ENCODE measurements at regions not wholly inside any gene's neighbourhood (a gene's known extent, or its start where the extent isn't known, plus 50 kb on each side); places are given as distances from the start of the nearest gene placed in this dataset.

DNA sequence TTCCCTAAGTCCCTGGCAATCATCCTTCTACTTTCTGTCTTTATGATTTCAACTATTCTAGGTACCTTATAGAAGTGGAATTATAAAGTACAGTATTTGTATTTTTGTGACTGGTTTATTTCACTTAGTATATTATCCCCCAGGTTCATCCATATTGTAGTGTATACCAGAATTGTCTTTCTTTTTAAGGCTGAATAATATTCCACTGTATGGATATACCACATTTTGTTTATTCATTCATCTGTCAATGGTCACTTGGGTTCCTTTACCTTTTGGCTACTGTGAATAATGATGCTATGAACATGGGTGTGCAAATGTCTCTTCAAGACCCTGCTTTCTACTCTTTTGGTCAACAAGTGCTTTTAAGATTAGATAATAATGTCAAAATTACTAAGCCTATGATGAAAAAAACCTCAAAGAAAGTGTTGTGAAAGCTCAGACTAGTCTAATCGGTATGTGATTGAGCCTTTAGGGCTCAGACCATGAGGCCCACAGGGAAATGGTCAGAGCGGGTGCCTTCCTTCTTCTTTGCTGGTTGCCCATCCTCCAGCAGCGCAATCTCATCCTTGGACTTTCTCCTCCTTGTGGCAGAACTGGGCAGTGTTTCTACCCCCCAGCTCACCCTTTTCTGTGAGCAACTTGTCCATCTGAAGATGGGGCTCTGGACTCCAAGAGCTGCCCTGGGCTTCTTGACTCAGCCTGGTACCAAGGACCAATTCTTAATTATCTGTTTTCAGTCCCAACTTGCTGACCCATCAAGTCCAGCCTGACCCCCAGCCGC lies 105.4 kb downstream of the TTC8 start:
- TF ChIP-seq, protein P1, sequence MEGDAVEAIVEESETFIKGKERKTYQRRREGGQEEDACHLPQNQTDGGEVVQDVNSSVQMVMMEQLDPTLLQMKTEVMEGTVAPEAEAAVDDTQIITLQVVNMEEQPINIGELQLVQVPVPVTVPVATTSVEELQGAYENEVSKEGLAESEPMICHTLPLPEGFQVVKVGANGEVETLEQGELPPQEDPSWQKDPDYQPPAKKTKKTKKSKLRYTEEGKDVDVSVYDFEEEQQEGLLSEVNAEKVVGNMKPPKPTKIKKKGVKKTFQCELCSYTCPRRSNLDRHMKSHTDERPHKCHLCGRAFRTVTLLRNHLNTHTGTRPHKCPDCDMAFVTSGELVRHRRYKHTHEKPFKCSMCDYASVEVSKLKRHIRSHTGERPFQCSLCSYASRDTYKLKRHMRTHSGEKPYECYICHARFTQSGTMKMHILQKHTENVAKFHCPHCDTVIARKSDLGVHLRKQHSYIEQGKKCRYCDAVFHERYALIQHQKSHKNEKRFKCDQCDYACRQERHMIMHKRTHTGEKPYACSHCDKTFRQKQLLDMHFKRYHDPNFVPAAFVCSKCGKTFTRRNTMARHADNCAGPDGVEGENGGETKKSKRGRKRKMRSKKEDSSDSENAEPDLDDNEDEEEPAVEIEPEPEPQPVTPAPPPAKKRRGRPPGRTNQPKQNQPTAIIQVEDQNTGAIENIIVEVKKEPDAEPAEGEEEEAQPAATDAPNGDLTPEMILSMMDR (IDR thresholded peaks at IDR 0.05; ENCODE audit: low read depth, low read length, missing control alignments) = no peak
- in situ Hi-C loops (cut with HindIII; ENCODE audit: low sequenced_read_pairs) = no loop called here
- no peak for DNase-seq (ENCODE audit: low read depth)
- no peak overlapping the region for H3K4me3 ChIP-seq (ENCODE audit: low read depth, low read length)

DNA sequence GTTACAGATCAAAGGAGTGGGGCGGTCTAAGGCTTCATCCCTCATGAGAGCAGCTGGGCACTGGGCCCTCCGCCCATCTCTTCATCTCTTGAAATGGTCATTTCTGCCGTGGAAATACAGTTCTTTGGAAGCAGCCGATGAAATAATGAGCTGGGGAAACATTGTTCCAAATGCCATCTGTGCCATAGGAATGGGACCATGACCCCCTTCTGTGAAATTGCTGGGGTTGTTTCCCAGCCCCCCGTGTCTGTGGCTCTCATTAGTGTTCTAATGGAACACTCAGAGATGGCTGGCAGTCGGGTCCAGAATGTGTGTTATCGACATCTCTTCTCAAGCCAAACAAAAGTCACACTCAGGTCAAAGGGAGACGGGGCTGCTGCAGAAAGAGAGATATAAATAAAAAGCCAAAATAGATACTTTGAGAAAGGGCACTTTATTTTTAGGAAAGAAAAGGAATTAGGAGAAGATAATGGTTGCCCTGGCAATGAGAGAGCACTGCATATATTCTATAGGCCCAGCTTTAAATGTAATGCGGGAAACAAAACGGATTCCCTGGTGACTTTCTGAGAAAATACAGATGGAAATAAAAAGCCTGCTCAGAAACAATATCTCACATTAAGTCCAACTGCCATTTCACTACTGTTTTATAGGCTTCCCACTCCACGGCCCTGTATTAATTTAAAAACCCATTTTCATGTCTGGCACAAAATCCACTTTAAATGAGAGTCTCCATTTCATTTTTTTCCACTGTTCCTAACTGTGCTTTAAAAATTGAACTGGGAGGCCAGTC lies 107.1 kb downstream of the TTC8 start:
- DNase-seq (ENCODE audit: low read depth) = no peak
- TF ChIP-seq, protein P1 (IDR thresholded peaks at IDR 0.05; ENCODE audit: low read depth, low read length, missing control alignments) = no peak
- in situ Hi-C loops (cut with HindIII; ENCODE audit: low sequenced_read_pairs) = no loop called here
- no peak overlapping the region for H3K4me3 ChIP-seq (ENCODE audit: low read depth, low read length)

DNA sequence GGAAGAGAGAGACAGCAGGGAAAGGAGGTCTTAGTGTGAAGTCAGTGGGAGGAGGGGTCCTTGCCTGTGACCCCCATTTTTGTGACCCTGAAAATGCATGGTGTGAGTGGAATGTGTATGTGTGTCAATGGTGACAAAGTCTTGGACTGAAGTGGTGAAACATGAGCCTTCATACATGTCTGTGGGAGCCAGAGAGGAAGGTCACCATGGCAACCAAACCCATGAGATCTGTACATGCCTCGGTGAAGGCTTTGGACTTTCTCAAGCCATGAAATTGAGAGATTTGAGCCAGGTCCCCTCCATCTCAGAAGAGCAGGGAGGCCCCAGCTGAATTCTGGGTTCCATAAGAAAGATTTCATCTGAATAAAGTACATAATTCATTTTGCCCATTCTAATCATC lies 108.7 kb downstream of the TTC8 start:
- TF ChIP-seq, protein P1 (IDR thresholded peaks at IDR 0.05; ENCODE audit: low read depth, low read length, missing control alignments) = no peak
- in situ Hi-C loops (cut with HindIII; ENCODE audit: low sequenced_read_pairs) = no loop called here

DNA sequence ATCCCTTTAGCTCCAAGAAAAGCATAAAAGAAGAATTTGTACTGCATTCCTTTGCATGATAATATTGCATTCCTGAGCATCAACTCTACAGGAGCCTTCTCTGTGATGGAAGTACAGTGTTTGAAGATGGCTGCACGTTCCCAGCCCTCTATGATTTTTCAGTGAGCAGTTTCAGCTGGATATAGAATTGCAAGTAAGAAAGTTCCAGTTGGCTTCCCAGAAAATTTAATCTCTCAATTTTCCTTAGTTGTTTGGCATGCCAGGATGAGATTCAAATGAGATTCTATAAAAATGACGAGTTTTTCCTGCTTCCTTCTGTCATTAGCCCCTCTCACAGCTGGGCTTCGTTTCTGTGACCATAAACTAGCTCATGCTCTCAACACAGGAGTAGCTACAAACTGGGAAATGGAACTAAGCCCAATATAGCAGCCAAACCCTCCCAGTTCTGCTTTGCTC lies 109.9 kb downstream of the TTC8 start:
- no peak overlapping the region for H3K4me3 ChIP-seq (ENCODE audit: low read depth, low read length)
- peak; percentile 8 for DNase-seq (ENCODE audit: low read depth)
- in situ Hi-C loops (cut with HindIII; ENCODE audit: low sequenced_read_pairs) = no loop called here
- TF ChIP-seq, protein P1 (IDR thresholded peaks at IDR 0.05; ENCODE audit: low read depth, low read length, missing control alignments) = no peak

More for the DNA sequence above, 108.7 kb downstream of the TTC8 start:
- no peak overlapping the region for H3K4me3 ChIP-seq (ENCODE audit: low read depth, low read length)
- DNase-seq (ENCODE audit: low read depth) = no peak

DNA sequence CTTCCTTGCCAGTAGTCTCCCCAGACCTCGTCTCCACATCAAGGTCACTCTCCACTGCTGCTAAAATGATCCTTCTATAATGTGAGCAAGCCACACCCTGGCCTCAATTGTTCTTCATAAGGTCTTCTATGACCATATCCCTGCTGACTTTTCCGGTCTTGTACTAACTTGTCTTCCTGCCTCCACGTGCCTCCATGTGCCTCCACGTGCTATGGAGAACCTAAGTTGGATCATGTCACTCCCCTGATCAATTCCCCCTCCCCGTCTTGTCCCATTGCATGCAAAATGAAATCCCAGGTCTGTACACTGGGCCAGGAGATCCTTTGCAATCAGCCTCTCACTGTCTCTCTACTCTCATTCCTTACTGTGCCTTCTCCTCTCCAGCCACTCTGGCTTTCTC lies 110.6 kb downstream of the TTC8 start:
- no peak overlapping the region for H3K4me3 ChIP-seq (ENCODE audit: low read depth, low read length)
- TF ChIP-seq, protein P1 (IDR thresholded peaks at IDR 0.05; ENCODE audit: low read depth, low read length, missing control alignments) = no peak
- DNase-seq (ENCODE audit: low read depth) = no peak
- in situ Hi-C loops (cut with HindIII; ENCODE audit: low sequenced_read_pairs) = no loop called here

DNA sequence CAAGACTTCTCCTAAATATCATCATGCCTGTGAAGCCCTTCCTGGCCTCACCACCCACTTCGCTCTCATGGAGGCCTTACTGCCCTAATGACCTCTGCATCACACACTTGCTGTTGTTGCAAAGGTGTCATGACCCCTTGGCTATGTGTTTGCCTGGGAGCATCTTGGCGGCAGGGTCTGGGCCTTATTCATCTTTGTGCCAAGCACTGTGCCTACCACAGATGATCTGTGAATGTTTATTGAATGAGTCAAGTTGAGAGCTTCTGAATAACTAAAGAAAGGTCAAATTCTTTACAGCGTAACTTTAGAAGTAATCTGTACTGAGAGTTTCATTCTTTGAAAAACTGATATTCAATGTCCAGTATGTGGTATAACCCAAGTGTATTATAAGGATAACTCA lies 113.3 kb downstream of the TTC8 start:
- in situ Hi-C loops (cut with HindIII; ENCODE audit: low sequenced_read_pairs) = no loop called here
- no peak overlapping the region for H3K4me3 ChIP-seq (ENCODE audit: low read depth, low read length)
- no peak for DNase-seq (ENCODE audit: low read depth)
- TF ChIP-seq, protein P1 (IDR thresholded peaks at IDR 0.05; ENCODE audit: low read depth, low read length, missing control alignments) = no peak
